ENCODE measurements at regions not wholly inside any gene's neighbourhood (a gene's known extent, or its start where the extent isn't known, plus 50 kb on each side); places are given as distances from the start of the nearest gene placed in this dataset.

- TF ChIP-seq CTCF (IDR thresholded peaks at IDR 0.05; ENCODE audit: poor library complexity, severe bottlenecking) (no peak), TAF1 (IDR thresholded peaks at IDR 0.05; ENCODE audit: low read depth) (no peak), RAD21 (conservative IDR thresholded peaks at IDR 0.05) (no peak)
Observed at GRCh38 chr5:56460195-56460546, 227.0 kb upstream of the ANKRD55 start (continued).

- H3K9me2 ChIP-seq (ENCODE audit: insufficient read depth, low read length) = no peaks in the 10 kb centered on the region
- no peak overlapping the region for H2AFZ ChIP-seq (ENCODE audit: low read depth, low read length)
- no peaks in the 10 kb centered on the region for H3K27me3 ChIP-seq (ENCODE audit: insufficient read depth, low read depth, low read length)
- H3F3A ChIP-seq (ENCODE audit: insufficient read depth, low read length, poor library complexity, severe bottlenecking) = no peaks in the 10 kb centered on the region
- no peaks in the 10 kb centered on the region for H3K36me3 ChIP-seq (ENCODE audit: insufficient read depth, low read length)
- H3K9ac ChIP-seq (ENCODE audit: low read length) = no peak overlapping the region
- TF ChIP-seq EP300 (conservative IDR thresholded peaks at IDR 0.05; ENCODE audit: poor library complexity, severe bottlenecking) (no peak), RAD21 (conservative IDR thresholded peaks at IDR 0.05) (no peak), REST (IDR thresholded peaks at IDR 0.05; ENCODE audit: borderline replicate concordance) (no peak), TAF1 (IDR thresholded peaks at IDR 0.05; ENCODE audit: low read depth) (no peak), POLR2AphosphoS5 (IDR thresholded peaks at IDR 0.05) (no peak), CTCF (IDR thresholded peaks at IDR 0.05; ENCODE audit: poor library complexity, severe bottlenecking) (no peak), SMC3 (conservative IDR thresholded peaks at IDR 0.05; ENCODE audit: poor library complexity) (no peak), MXI1 (conservative IDR thresholded peaks at IDR 0.05; ENCODE audit: poor library complexity, severe bottlenecking) (no peak), EZH2 (IDR thresholded peaks at IDR 0.05; ENCODE audit: borderline replicate concordance, insufficient read depth, low read length, poor library complexity, severe bottlenecking) (no peak)
- H3K4me3 ChIP-seq (ENCODE audit: low read length) = no peak overlapping the region
- no peaks in the 10 kb centered on the region for H3K79me2 ChIP-seq (replicated peaks; ENCODE audit: insufficient read depth, low read length)
- H3K27ac ChIP-seq (ENCODE audit: low read length) = no peak overlapping the region
- H4K20me1 ChIP-seq (ENCODE audit: insufficient read depth) = no peaks in the 10 kb centered on the region
- no peaks in the 10 kb centered on the region for H3K9me3 ChIP-seq (ENCODE audit: low read length)
- H3K4me2 ChIP-seq (ENCODE audit: low read length) = no peak overlapping the region
Observed at GRCh38 chr5:56459394-56460194, 226.5 kb upstream of the ANKRD55 start.
